ENCODE measurements at regions not wholly inside any gene's neighbourhood (a gene's known extent, or its start where the extent isn't known, plus 50 kb on each side); places are given as distances from the start of the nearest gene placed in this dataset. TPM values are rescaled to one million over a fixed set of nuclear protein-coding genes. Genes with fewer than 3 reads are reported as not detected.

DNA sequence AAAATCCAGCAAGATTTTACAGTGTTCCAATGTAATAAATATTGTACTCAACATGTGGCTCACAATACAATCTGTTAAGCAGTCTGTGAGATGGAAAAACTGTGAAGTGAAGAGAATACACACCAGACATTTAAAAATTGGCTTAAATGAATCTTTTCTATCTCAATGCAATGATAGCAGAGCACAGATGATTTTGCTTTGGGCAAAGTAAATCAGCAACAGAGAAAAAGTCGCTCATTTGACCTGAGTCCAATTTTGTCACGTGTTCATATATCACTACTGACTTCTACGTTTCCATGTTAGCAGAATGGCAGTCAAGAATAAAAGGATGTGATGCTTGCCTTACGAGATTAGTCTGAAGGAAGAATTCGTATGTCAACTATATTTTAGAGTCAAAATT, 506.7 kb downstream of the POM121L12 start (continued):
- TF ChIP-seq, protein P1, sequence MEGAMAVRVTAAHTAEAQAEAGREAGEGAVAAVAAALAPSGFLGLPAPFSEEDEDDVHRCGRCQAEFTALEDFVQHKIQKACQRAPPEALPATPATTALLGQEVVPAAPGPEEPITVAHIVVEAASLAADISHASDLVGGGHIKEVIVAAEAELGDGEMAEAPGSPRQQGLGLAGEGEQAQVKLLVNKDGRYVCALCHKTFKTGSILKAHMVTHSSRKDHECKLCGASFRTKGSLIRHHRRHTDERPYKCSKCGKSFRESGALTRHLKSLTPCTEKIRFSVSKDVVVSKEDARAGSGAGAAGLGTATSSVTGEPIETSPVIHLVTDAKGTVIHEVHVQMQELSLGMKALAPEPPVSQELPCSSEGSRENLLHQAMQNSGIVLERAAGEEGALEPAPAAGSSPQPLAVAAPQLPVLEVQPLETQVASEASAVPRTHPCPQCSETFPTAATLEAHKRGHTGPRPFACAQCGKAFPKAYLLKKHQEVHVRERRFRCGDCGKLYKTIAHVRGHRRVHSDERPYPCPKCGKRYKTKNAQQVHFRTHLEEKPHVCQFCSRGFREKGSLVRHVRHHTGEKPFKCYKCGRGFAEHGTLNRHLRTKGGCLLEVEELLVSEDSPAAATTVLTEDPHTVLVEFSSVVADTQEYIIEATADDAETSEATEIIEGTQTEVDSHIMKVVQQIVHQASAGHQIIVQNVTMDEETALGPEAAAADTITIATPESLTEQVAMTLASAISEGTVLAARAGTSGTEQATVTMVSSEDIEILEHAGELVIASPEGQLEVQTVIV (CRISPR knock-in tag; IDR thresholded peaks at IDR 0.05; ENCODE audit: borderline replicate concordance): no peak
- TF ChIP-seq HMG20A (CRISPR knock-in tag; conservative IDR thresholded peaks at IDR 0.05) (no peak), ZFX (CRISPR knock-in tag; IDR thresholded peaks at IDR 0.05) (no peak)

Small RNA genes in the stretch of these regions (small RNA-seq; reads per million reads assigned to genes)
- not detected for gene RN7SKP218
- gene RNU1-14P: not detected
